Spleen (tissue), 3 donors: ENCODE measurements at regions not wholly inside any gene's neighbourhood (a gene's known extent, or its start where the extent isn't known, plus 50 kb on each side); places are given as distances from the start of the nearest gene placed in this dataset.

Experiments used
- POLR2A ChIP-seq, 3 donors: fragments of 450-650 bp; IDR thresholded peaks; one replicate each; pipeline ENCODE4 v1.5.1; 2017; ENCODE audit warnings: antibody characterized with exemption in 3 of 3, mild to moderate bottlenecking in 1 of 3
- POLR2AphosphoS5 ChIP-seq, 3 donors: sonication (generic); formaldehyde crosslinking; IDR thresholded peaks; one replicate each; pipeline ENCODE4 v1.5.1; 2017; ENCODE audit warnings: antibody characterized with exemption in 3 of 3

- TF ChIP-seq POLR2AphosphoS5 (IDR thresholded peaks at IDR 0.05), result no peak
- no peak for TF ChIP-seq POLR2A (IDR thresholded peaks at IDR 0.05)
Measured at GRCh38 chr9:108691614-108692013, 164.2 kb downstream of the ACTL7B start.
